Fibroblast of pulmonary artery (primary cell): ENCODE measurements at regions not wholly inside any gene's neighbourhood (a gene's known extent, or its start where the extent isn't known, plus 50 kb on each side); places are given as distances from the start of the nearest gene placed in this dataset.

Experiments
- DNase-seq: peaks from one replicate; pipeline ENCODE4 v3.0.0-alpha.2; 2010; ENCODE audit warnings: low read depth
- H3K4me3 ChIP-seq: replicated peaks from 2 replicates; pipeline ENCODE4 v1.5.1; 2011; ENCODE audit warnings: low read depth, mild to moderate bottlenecking, control low read depth, low read length, moderate library complexity
- CTCF ChIP-seq: IDR thresholded peaks from 2 replicates; pipeline ENCODE4 v1.5.1; 2011; ENCODE audit warnings: mild to moderate bottlenecking, control low read depth, low read length, inconsistent platforms; ENCODE audit errors: missing control alignments

GRCh38 chr15:70321172-70321819 is 223.6 kb upstream of the TLE3 start:
- no peak for TF ChIP-seq CTCF
- no peak overlapping the region for H3K4me3 ChIP-seq
- DNase-seq, result no peak

GRCh38 chr15:70320482-70320881 is 222.8 kb upstream of the TLE3 start:
- H3K4me3 ChIP-seq, result no peak overlapping the region
- no peak for TF ChIP-seq CTCF
- DNase-seq, result no peak

GRCh38 chr15:70320077-70320476 is 222.4 kb upstream of the TLE3 start:
- DNase-seq, result no peak
- H3K4me3 ChIP-seq, result no peak overlapping the region
- TF ChIP-seq CTCF, result no peak

- no peak overlapping the region for H3K4me3 ChIP-seq
- TF ChIP-seq CTCF, result no peak
- DNase-seq, result no peak
These were observed 221.7 kb upstream of the TLE3 start for GRCh38 chr15:70319466-70319865.

GRCh38 chr15:70318594-70319465 is 221.1 kb upstream of the TLE3 start:
- H3K4me3 ChIP-seq, result no peak overlapping the region
- DNase-seq, result peak; percentile 49
- no peak for TF ChIP-seq CTCF

GRCh38 chr15:70316059-70316600 is 218.4 kb upstream of the TLE3 start:
- no peak overlapping the region for H3K4me3 ChIP-seq
- no peak for TF ChIP-seq CTCF
- no peak for DNase-seq
